Colonic mucosa (tissue), 4 donors: ENCODE measurements at regions not wholly inside any gene's neighbourhood (a gene's known extent, or its start where the extent isn't known, plus 50 kb on each side); places are given as distances from the start of the nearest gene placed in this dataset.

Experiments
- DNase-seq: peaks from one replicate; pipeline ENCODE4 v3.0.0-alpha.2; 2020
- H3K27ac ChIP-seq: fragments of 200-600 bp; one replicate; pipeline ENCODE4 v1.8.0; 2021
- H3K27me3 ChIP-seq: fragments of 200-600 bp; one replicate; pipeline ENCODE4 v1.8.0; 2021
- H3K36me3 ChIP-seq: fragments of 200-600 bp; one replicate; pipeline ENCODE4 v1.8.0; 2021
- H3K4me1 ChIP-seq: fragments of 200-600 bp; one replicate; pipeline ENCODE4 v1.8.0; 2021; ENCODE audit warnings: mild to moderate bottlenecking
- H3K4me3 ChIP-seq: fragments of 200-600 bp; one replicate; pipeline ENCODE4 v1.8.0; 2021
- H3K9ac ChIP-seq, 2 donors: one replicate each; pipeline ENCODE4 v1.7.0; 2013; ENCODE audit warnings: control low read depth in 2 of 2, low read depth in 2 of 2, low read length in 2 of 2
- H3K9me3 ChIP-seq: fragments of 200-600 bp; one replicate; pipeline ENCODE4 v1.8.0; 2021
- intact Hi-C: fragments of 100-400 bp; cut with DNase I; formaldehyde crosslinking; loops from one replicate; pipeline ENCODE4 v1.14.1; 2022
- TF ChIP-seq, protein P1 (sequence below): fragments of 200-600 bp; IDR thresholded peaks from one replicate; pipeline ENCODE4 v1.8.0; 2022; ENCODE audit warnings: antibody characterized with exemption, mild to moderate bottlenecking
- donor health status: healthy.
- donor health status: DM: no; HTN: no; CAD: no.
- donor health status: DM: no; HTN: no; CAD: no.

DNA sequence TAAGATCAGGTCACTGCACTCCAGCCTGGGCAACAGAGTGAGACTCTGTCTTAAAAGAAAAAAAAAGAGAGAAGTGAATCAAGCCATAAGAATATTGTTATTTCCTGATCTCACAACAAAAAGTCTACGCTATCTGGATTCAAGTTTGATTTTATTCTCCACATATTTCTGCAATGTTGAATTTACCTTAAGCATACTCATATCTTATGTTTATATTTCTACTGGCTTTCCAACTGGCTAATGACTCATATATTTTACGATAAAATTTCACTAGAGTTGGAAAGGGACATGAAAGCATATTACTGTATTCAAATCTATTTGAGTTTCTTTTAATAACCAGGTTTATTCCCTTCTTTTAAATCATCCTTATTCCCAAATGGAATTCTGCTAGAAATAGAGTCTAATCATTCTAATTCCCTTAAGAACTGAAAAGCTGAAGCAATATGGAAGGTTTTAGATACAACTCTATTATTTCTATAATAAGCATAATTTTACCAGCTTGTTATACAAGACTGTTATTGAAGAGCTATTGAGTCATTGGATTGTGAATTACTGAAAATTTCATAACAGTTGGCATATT, 276.9 kb upstream of the HS3ST5 start:
- no peaks in the 10 kb centered on the region for H3K9me3 ChIP-seq
- TF ChIP-seq, protein P1, sequence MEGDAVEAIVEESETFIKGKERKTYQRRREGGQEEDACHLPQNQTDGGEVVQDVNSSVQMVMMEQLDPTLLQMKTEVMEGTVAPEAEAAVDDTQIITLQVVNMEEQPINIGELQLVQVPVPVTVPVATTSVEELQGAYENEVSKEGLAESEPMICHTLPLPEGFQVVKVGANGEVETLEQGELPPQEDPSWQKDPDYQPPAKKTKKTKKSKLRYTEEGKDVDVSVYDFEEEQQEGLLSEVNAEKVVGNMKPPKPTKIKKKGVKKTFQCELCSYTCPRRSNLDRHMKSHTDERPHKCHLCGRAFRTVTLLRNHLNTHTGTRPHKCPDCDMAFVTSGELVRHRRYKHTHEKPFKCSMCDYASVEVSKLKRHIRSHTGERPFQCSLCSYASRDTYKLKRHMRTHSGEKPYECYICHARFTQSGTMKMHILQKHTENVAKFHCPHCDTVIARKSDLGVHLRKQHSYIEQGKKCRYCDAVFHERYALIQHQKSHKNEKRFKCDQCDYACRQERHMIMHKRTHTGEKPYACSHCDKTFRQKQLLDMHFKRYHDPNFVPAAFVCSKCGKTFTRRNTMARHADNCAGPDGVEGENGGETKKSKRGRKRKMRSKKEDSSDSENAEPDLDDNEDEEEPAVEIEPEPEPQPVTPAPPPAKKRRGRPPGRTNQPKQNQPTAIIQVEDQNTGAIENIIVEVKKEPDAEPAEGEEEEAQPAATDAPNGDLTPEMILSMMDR, result no peak
- no peaks in the 10 kb centered on the region for H3K36me3 ChIP-seq
- no peaks in the 10 kb centered on the region for H3K4me1 ChIP-seq
- intact Hi-C loops, result no loop called here
- DNase-seq, result no peak
- no peak overlapping the region for H3K9ac ChIP-seq
- H3K27ac ChIP-seq, result no peak overlapping the region
- H3K27me3 ChIP-seq, result no peaks in the 10 kb centered on the region
- no peak overlapping the region for H3K4me3 ChIP-seq

DNA sequence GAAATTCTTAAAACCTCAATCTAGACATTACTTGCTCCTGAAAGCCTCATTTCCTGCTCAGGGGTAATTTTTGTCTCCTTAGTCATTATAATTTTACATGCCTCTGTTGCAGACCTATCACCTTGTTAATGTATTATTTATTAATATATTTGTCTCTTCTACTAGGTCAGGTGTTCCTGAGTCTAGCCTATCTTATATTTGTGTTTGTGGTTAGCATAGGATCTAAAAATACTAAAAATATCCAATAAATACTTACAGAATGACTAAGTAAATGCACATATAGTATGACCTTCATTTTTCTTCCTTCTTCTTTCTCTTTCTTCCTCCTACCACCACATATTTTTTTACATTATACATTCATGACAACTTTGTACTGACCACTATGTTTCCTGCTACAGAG, 268.9 kb upstream of the HS3ST5 start:
- no peak overlapping the region for H3K9ac ChIP-seq
- H3K4me1 ChIP-seq, result no peaks in the 10 kb centered on the region
- intact Hi-C loops, result no loop called here
- no peak for DNase-seq
- H3K36me3 ChIP-seq, result no peaks in the 10 kb centered on the region
- no peak overlapping the region for H3K4me3 ChIP-seq
- H3K27ac ChIP-seq, result no peak overlapping the region
- TF ChIP-seq, protein P1, result no peak
- H3K27me3 ChIP-seq, result no peaks in the 10 kb centered on the region
- no peaks in the 10 kb centered on the region for H3K9me3 ChIP-seq

GRCh38 chr6:114608091-114608490, 265.3 kb upstream of the HS3ST5 start:
- H3K4me3 ChIP-seq, result no peak overlapping the region
- DNase-seq, result no peak
- TF ChIP-seq, protein P1, result no peak
- no peaks in the 10 kb centered on the region for H3K9me3 ChIP-seq
- intact Hi-C loops, result no loop called here
- H3K9ac ChIP-seq, result no peak overlapping the region
- no peaks in the 10 kb centered on the region for H3K4me1 ChIP-seq
- H3K27ac ChIP-seq, result no peak overlapping the region
- H3K36me3 ChIP-seq, result no peaks in the 10 kb centered on the region
- H3K27me3 ChIP-seq, result no peaks in the 10 kb centered on the region

DNA sequence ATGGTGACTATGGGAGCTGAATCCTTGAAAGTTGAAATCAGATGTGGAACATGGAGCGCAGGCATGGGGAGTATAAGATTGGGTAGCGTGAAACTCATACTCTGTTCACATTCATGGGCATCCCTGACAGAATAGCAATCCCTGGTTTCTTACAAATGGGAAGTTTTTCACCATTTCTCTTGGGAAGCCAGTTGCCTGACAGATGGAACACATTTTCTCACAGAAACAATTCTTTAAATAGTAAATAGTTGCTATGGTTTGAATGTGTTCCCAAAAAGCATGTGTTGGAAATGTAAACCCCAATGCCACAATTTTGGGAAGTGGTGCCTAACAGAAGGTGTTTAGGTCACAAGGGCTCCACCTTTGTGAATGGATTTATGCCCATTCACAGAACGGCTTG, 262.8 kb upstream of the HS3ST5 start:
- TF ChIP-seq, protein P1, result no peak
- H3K27ac ChIP-seq, result no peak overlapping the region
- H3K36me3 ChIP-seq, result no peaks in the 10 kb centered on the region
- no peak for DNase-seq
- H3K9me3 ChIP-seq, result no peaks in the 10 kb centered on the region
- no peak overlapping the region for H3K9ac ChIP-seq
- H3K4me3 ChIP-seq, result no peak overlapping the region
- H3K27me3 ChIP-seq, result no peaks in the 10 kb centered on the region
- intact Hi-C loops, result no loop called here
- no peaks in the 10 kb centered on the region for H3K4me1 ChIP-seq

- Histone ChIP-seq H3K4me1 (no peaks in the 10 kb centered on the region), H3K9ac (no peak overlapping the region), H3K36me3 (no peaks in the 10 kb centered on the region), H3K9me3 (no peaks in the 10 kb centered on the region), H3K4me3 (no peak overlapping the region), H3K27me3 (no peaks in the 10 kb centered on the region), H3K27ac (no peak overlapping the region)
- DNase-seq, result no peak
- TF ChIP-seq, protein P1, result no peak
- intact Hi-C loops, result no loop called here
Observed at GRCh38 chr6:114600381-114600780, 257.6 kb upstream of the HS3ST5 start.
